Progenitor cell of endocrine pancreas (in vitro differentiated cells): ENCODE measurements at regions not wholly inside any gene's neighbourhood (a gene's known extent, or its start where the extent isn't known, plus 50 kb on each side); places are given as distances from the start of the nearest gene placed in this dataset.
"Not testable (repeated sequence)": the region's sequence is repeated elsewhere in the genome, so short reads cannot be mapped to it uniquely, and the experiment has no call there.

Experiments
- DNase-seq: peaks from one replicate; pipeline ENCODE4 v3.0.0; 2021; ENCODE audit warnings: low spot score; ENCODE audit not compliant: unreplicated experiment
- H3K27ac Mint-ChIP-seq: 2 replicates; pipeline ENCODE4 v1.8.0; 2021; ENCODE audit warnings: mild to moderate bottlenecking, moderate library complexity, mixed read lengths
- H3K27me3 Mint-ChIP-seq: 2 replicates; pipeline ENCODE4 v1.8.0; 2021; ENCODE audit warnings: mixed read lengths
- H3K36me3 Mint-ChIP-seq: 2 replicates; pipeline ENCODE4 v1.8.0; 2022; ENCODE audit warnings: mixed read lengths; ENCODE audit not compliant: insufficient read depth
- H3K4me1 Mint-ChIP-seq: 2 replicates; pipeline ENCODE4 v1.8.0; 2021; ENCODE audit warnings: low read depth, mixed read lengths
- H3K4me3 Mint-ChIP-seq: 2 replicates; pipeline ENCODE4 v1.8.0; 2021; ENCODE audit warnings: low read depth, mild to moderate bottlenecking, moderate library complexity, mixed read lengths
- H3K9me3 Mint-ChIP-seq: 2 replicates; pipeline ENCODE4 v1.8.0; 2021; ENCODE audit warnings: low read depth, mixed read lengths
- CTCF ChIP-seq: fragments of 200-600 bp; sonication (generic); IDR thresholded peaks from one replicate; pipeline ENCODE4 v1.5.0; 2021; ENCODE audit warnings: antibody characterized with exemption, mild to moderate bottlenecking; ENCODE audit not compliant: unreplicated experiment

DNA sequence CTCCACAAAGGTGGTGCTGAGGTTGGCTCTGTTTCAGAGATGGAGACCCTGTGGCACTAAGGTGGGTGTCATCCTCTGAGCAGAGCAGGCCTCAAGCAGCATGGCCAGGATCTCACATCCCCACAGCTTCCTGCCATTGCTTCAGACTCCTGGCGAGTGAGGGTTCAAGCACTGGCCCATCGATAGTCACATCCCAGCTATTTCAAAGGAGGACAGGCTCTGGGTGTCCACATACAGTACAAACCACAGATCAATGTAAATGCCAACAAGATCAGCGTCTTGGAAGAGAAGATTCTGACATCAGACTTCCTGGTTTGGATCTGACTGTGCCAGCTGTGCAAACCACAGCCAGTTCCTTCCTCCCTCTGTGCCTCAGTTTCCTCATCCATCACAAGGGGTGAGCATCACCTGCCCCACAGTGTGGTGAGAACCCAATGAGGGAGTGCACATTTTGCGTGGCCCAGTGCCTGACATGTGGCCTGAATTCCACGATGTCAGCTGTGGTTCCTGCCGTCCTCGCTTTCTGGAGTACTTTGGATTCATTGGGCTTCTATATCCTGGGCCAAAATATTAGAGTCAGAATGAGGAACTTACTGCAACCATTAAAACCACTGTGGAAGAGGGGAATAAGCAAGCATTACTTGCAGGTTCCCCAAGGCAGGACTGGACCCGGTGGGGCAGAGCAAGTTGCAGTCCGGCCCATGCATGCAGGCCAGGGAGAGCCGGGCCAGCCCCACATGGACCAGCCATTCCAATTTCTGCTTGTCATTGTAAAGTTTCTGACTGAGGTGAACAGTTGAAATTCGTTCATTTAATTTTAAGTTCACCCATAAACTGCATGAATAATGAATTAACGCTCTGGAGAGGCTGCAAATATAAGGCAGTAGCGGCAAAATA is 236.0 kb downstream of the TTLL2 start:
- TF ChIP-seq CTCF, result no peak
- no peak overlapping the region for H3K27ac Mint-ChIP-seq

DNA sequence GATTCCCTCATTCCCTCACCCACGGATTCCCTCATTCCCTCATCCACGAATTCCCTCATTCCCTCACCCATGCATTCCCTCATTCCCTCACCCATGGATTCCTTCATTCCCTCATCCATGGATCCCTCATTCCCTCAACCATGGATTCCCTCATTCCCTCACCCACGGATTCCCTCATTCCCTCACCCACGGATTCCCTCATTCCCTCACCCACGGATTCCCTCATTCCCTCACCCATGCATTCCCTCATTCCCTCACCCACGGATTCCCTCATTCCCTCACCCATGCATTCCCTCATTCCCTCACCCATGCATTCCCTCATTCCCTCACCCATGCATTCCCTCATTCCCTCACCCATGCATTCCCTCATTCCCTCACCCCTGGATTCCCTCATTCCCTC is 238.0 kb downstream of the TTLL2 start:
- not testable (repeated sequence) for H3K36me3 Mint-ChIP-seq, H3K9me3 Mint-ChIP-seq, DNase-seq, H3K27ac Mint-ChIP-seq, H3K27me3 Mint-ChIP-seq, H3K4me3 Mint-ChIP-seq
- H3K4me1 Mint-ChIP-seq, result peaks cover 21% of the 10 kb centered on the region

More for the DNA sequence above, 236.0 kb downstream of the TTLL2 start:
- H3K27me3 Mint-ChIP-seq, result peaks cover 6% of the 10 kb centered on the region
- no peaks in the 10 kb centered on the region for H3K36me3 Mint-ChIP-seq
- peaks cover 15% of the 10 kb centered on the region for H3K4me1 Mint-ChIP-seq
- DNase-seq, result no peak
- H3K4me3 Mint-ChIP-seq, result no peak overlapping the region
- H3K9me3 Mint-ChIP-seq, result peaks cover 7% of the 10 kb centered on the region

GRCh38 chr6:167564416-167565250 is 239.7 kb downstream of the TTLL2 start:
- no peaks in the 10 kb centered on the region for H3K9me3 Mint-ChIP-seq
- no peaks in the 10 kb centered on the region for H3K36me3 Mint-ChIP-seq
- H3K4me3 Mint-ChIP-seq, result no peak overlapping the region
- no peak for TF ChIP-seq CTCF
- peaks cover 6% of the 10 kb centered on the region for H3K27me3 Mint-ChIP-seq
- H3K4me1 Mint-ChIP-seq, result peaks cover 11% of the 10 kb centered on the region
- no peak for DNase-seq
- H3K27ac Mint-ChIP-seq, result no peak overlapping the region

- no peak for DNase-seq
- no peaks in the 10 kb centered on the region for H3K36me3 Mint-ChIP-seq
- peaks cover 6% of the 10 kb centered on the region for H3K27me3 Mint-ChIP-seq
- TF ChIP-seq CTCF, result no peak
- no peaks in the 10 kb centered on the region for H3K9me3 Mint-ChIP-seq
- no peak overlapping the region for H3K4me3 Mint-ChIP-seq
- peaks cover 6% of the 10 kb centered on the region for H3K4me1 Mint-ChIP-seq
- no peak overlapping the region for H3K27ac Mint-ChIP-seq
Measured at GRCh38 chr6:167565388-167565787, 240.5 kb downstream of the TTLL2 start.

DNA sequence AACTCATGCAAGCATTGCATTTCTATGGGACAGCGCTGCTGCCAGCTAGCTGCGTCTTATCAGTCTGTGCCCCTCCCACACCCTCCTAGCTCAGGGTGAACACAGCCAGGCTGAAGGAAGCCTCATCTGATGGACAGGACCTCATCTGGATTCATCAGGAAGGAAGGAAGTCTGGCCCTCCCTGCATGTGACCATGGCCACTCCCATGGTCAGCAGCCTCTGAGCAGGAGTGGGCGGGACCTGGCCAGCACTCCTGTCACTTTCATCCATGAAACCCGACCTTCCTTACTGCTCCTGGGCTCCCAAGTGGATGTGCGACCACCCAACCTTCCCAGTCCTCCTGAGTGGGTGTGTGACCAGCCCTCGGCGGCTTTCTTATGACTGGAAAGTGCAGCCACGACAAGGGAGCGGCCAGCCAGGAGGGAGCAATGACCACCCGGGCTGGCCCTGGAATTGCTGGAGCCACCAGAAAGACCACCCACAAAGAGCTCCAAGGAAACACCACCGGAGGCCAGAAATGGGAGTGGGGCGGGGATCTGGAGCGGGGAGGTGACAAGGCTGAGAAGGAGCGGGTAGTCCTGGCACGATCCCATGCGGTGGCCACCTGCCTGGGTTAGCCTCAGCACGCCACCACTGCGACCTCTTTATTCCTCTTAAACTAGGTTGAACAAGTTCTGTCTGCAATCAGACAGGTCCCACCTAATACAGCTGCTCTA is 241.2 kb downstream of the TTLL2 start:
- Mint-ChIP-seq H3K27me3 (peaks cover 6% of the 10 kb centered on the region), H3K27ac (no peak overlapping the region), H3K4me3 (no peak overlapping the region), H3K4me1 (peaks cover 6% of the 10 kb centered on the region), H3K9me3 (no peaks in the 10 kb centered on the region), H3K36me3 (no peaks in the 10 kb centered on the region)
- DNase-seq, result no peak
- no peak for TF ChIP-seq CTCF
